ENCODE measurements at regions not wholly inside any gene's neighbourhood (a gene's known extent, or its start where the extent isn't known, plus 50 kb on each side); places are given as distances from the start of the nearest gene placed in this dataset.

- Histone ChIP-seq H3K27ac (ENCODE audit: low read depth, low read length, poor library complexity, severe bottlenecking) (no peak overlapping the region), H3K4me3 (ENCODE audit: low read depth, low read length, poor library complexity, severe bottlenecking) (no peak overlapping the region), H3K36me3 (ENCODE audit: insufficient read depth, low read length, poor library complexity, severe bottlenecking) (peaks cover 2% of the 10 kb centered on the region), H3K27me3 (replicated peaks; ENCODE audit: insufficient read depth, low read depth, low read length, poor library complexity) (no peaks in the 10 kb centered on the region), H3K4me1 (ENCODE audit: insufficient read depth, low read length, poor library complexity, severe bottlenecking) (no peaks in the 10 kb centered on the region), H3K9me3 (ENCODE audit: low read depth, low read length, poor library complexity, severe bottlenecking) (peaks cover 3% of the 10 kb centered on the region)
- no peak for DNase-seq (ENCODE audit: low spot score)
- ChIA-PET CTCF (no interaction called here), POLR2A (ENCODE audit: low non-redundant PET) (no interaction called here)
- BruUV-seq (replicated peaks), result no TSS peak
- intact Hi-C loops (cut with micrococcal nuclease; ENCODE audit: unreplicated experiment), result no loop called here
- TF ChIP-seq CTCF (conservative IDR thresholded peaks at IDR 0.05; ENCODE audit: low read depth, low read length), result no peak
- no peak for TF ChIP-seq EZH2 (IDR thresholded peaks at IDR 0.05; ENCODE audit: borderline replicate concordance, low read depth, low read length, poor library complexity, severe bottlenecking)
Observed at GRCh38 chr17:68122587-68122986, 87.1 kb downstream of the KPNA2 start.

- intact Hi-C loops (cut with micrococcal nuclease; ENCODE audit: unreplicated experiment), result no loop called here
- no TSS peak for BruUV-seq (replicated peaks)
- Histone ChIP-seq H3K36me3 (ENCODE audit: insufficient read depth, low read length, poor library complexity, severe bottlenecking) (no peaks in the 10 kb centered on the region), H3K27ac (ENCODE audit: low read depth, low read length, poor library complexity, severe bottlenecking) (no peak overlapping the region), H3K4me1 (ENCODE audit: insufficient read depth, low read length, poor library complexity, severe bottlenecking) (no peaks in the 10 kb centered on the region), H3K4me3 (ENCODE audit: low read depth, low read length, poor library complexity, severe bottlenecking) (no peak overlapping the region), H3K9me3 (ENCODE audit: low read depth, low read length, poor library complexity, severe bottlenecking) (peaks cover 3% of the 10 kb centered on the region), H3K27me3 (replicated peaks; ENCODE audit: insufficient read depth, low read depth, low read length, poor library complexity) (no peaks in the 10 kb centered on the region)
- ChIA-PET CTCF (no interaction called here), POLR2A (ENCODE audit: low non-redundant PET) (no interaction called here)
- DNase-seq (ENCODE audit: low spot score), result no peak
- TF ChIP-seq CTCF (conservative IDR thresholded peaks at IDR 0.05; ENCODE audit: low read depth, low read length), result no peak
- no peak for TF ChIP-seq EZH2 (IDR thresholded peaks at IDR 0.05; ENCODE audit: borderline replicate concordance, low read depth, low read length, poor library complexity, severe bottlenecking)
Observed at GRCh38 chr17:68125111-68125870, 89.8 kb downstream of the KPNA2 start.

GRCh38 chr17:68127914-68128313, 92.4 kb downstream of the KPNA2 start:
- H3K4me1 ChIP-seq (ENCODE audit: insufficient read depth, low read length, poor library complexity, severe bottlenecking), result no peaks in the 10 kb centered on the region
- no peak for DNase-seq (ENCODE audit: low spot score)
- POLR2A ChIA-PET (ENCODE audit: low non-redundant PET), result no interaction called here
- BruUV-seq (replicated peaks), result no TSS peak
- intact Hi-C loops (cut with micrococcal nuclease; ENCODE audit: unreplicated experiment), result no loop called here
- no peak overlapping the region for H3K27ac ChIP-seq (ENCODE audit: low read depth, low read length, poor library complexity, severe bottlenecking)
- CTCF ChIA-PET, result no interaction called here
- H3K9me3 ChIP-seq (ENCODE audit: low read depth, low read length, poor library complexity, severe bottlenecking), result peaks cover 2% of the 10 kb centered on the region
- no peaks in the 10 kb centered on the region for H3K36me3 ChIP-seq (ENCODE audit: insufficient read depth, low read length, poor library complexity, severe bottlenecking)
- no peak overlapping the region for H3K4me3 ChIP-seq (ENCODE audit: low read depth, low read length, poor library complexity, severe bottlenecking)
- H3K27me3 ChIP-seq (replicated peaks; ENCODE audit: insufficient read depth, low read depth, low read length, poor library complexity), result no peaks in the 10 kb centered on the region
- no peak for TF ChIP-seq CTCF (conservative IDR thresholded peaks at IDR 0.05; ENCODE audit: low read depth, low read length)
